ENCODE measurements at regions not wholly inside any gene's neighbourhood (a gene's known extent, or its start where the extent isn't known, plus 50 kb on each side); places are given as distances from the start of the nearest gene placed in this dataset.

- H2AK5ac ChIP-seq (ENCODE audit: insufficient read length, low read length) = no peak overlapping the region
- H2BK120ac ChIP-seq (ENCODE audit: low read depth, low read length, poor library complexity, severe bottlenecking) = no peak overlapping the region
- no peak overlapping the region for H3K4ac ChIP-seq (ENCODE audit: low read depth, low read length)
- no peak overlapping the region for H4K8ac ChIP-seq (replicated peaks; ENCODE audit: insufficient read length, low read depth, low read length)
- no peak overlapping the region for H3K9ac ChIP-seq (ENCODE audit: extremely low read depth, insufficient read length, low read length)
- no peak for DNase-seq
- H3K79me1 ChIP-seq (ENCODE audit: insufficient read depth, low read depth, low read length, poor library complexity, severe bottlenecking) = no peaks in the 10 kb centered on the region
- H3K27ac Mint-ChIP-seq = no peak overlapping the region
- no peaks in the 10 kb centered on the region for H3K79me2 ChIP-seq (ENCODE audit: insufficient read depth, low read length)
- no peaks in the 10 kb centered on the region for H3K9me3 ChIP-seq (ENCODE audit: control insufficient read depth, low read depth, low read length)
- H4K20me1 ChIP-seq (ENCODE audit: control insufficient read depth, insufficient read depth, insufficient read length) = no peaks in the 10 kb centered on the region
- H2BK20ac ChIP-seq (ENCODE audit: low read depth, low read length, poor library complexity, severe bottlenecking) = no peak overlapping the region
- H3K23me2 ChIP-seq (ENCODE audit: insufficient read length, low read depth, low read length, poor library complexity, severe bottlenecking) = no peaks in the 10 kb centered on the region
- H3K56ac ChIP-seq (ENCODE audit: insufficient read length, low read depth, low read length) = no peak overlapping the region
- H3K36me3 Mint-ChIP-seq (ENCODE audit: insufficient read depth in 1 of 3, low read depth in 3 of 3) = no peaks in the 10 kb centered on the region
- no peak overlapping the region for H3K14ac ChIP-seq (ENCODE audit: insufficient read depth, low read length)
- no peak for TF ChIP-seq CTCF (conservative IDR thresholded peaks at IDR 0.05)
- H3K4me3 Mint-ChIP-seq = no peak overlapping the region
- H3K18ac ChIP-seq (ENCODE audit: insufficient read length, low read depth, low read length) = no peak overlapping the region
- H4K91ac ChIP-seq (ENCODE audit: insufficient read length, low read depth, low read length) = no peak overlapping the region
- no peak overlapping the region for H3T11ph ChIP-seq (ENCODE audit: low read length)
- no peaks in the 10 kb centered on the region for H3K9me3 Mint-ChIP-seq
- no peak overlapping the region for H3K23ac ChIP-seq (ENCODE audit: insufficient read length, low read depth, low read length)
- peaks cover 1% of the 10 kb centered on the region for H3K4me1 ChIP-seq (ENCODE audit: insufficient read depth, low read length)
- H2BK5ac ChIP-seq (ENCODE audit: insufficient read length, low read length) = no peak overlapping the region
- no peak overlapping the region for H3K4me2 ChIP-seq (ENCODE audit: insufficient read depth, insufficient read length, low read length)
- H2BK12ac ChIP-seq (ENCODE audit: insufficient read length, low read depth, low read length) = no peak overlapping the region
- peaks cover 12 to 15% of the 10 kb centered on the region in 2 experiments for H3K4me1 Mint-ChIP-seq
- H2AFZ ChIP-seq (ENCODE audit: low read length) = no peak overlapping the region
- H2BK15ac ChIP-seq (ENCODE audit: low read depth, low read length) = no peak overlapping the region
- no peak overlapping the region for H4K5ac ChIP-seq (ENCODE audit: insufficient read length, low read depth, low read length)
- H3K27ac ChIP-seq (ENCODE audit: insufficient read length, low read depth, low read length) = no peak overlapping the region
- 100% methylated on average over 3 of the region's 3 CpGs for WGBS (ENCODE audit: extremely low coverage, insufficient read length, low lambda C conversion rate)
- H3K27me3 ChIP-seq (ENCODE audit: insufficient read depth, low read length) = no peaks in the 10 kb centered on the region
- H3K27me3 Mint-ChIP-seq (ENCODE audit: low read depth) = peaks cover 22% of the 10 kb centered on the region
Measured at GRCh38 chr22:27168681-27169080, 511.3 kb downstream of the MIAT start.
